Ovary (tissue), 7 donors: ENCODE measurements at regions not wholly inside any gene's neighbourhood (a gene's known extent, or its start where the extent isn't known, plus 50 kb on each side); places are given as distances from the start of the nearest gene placed in this dataset.

ENCODE experiments used
- DNase-seq, 5 donors: peaks; one replicate each; pipeline ENCODE4 v3.0.0-alpha.2; 2019 to 2020
- H3K27ac ChIP-seq, 2 donors: fragments of 200-600 bp; one replicate each; pipeline versions ENCODE4 v1.5.1 to v1.8.0; 2019 to 2022
- H3K27me3 ChIP-seq: fragments of 200-600 bp; one replicate; pipeline ENCODE4 v1.8.0; 2022
- H3K36me3 ChIP-seq: fragments of 200-600 bp; sonication (generic); one replicate; pipeline ENCODE4 v1.5.1; 2019
- H3K4me1 ChIP-seq: one replicate; pipeline ENCODE4 v1.8.1; 2013; ENCODE audit warnings: mild to moderate bottlenecking, moderate library complexity; ENCODE audit not compliant: insufficient read depth
- H3K4me3 ChIP-seq: fragments of 200-600 bp; sonication (generic); one replicate; pipeline ENCODE4 v1.5.1; 2017
- H3K9me3 ChIP-seq, 2 donors: fragments of 200-600 bp in 1 of 2; sonication (generic) in 1 of 2; one replicate each; pipeline versions ENCODE4 v1.5.1 to v1.8.1; 2013 to 2019; ENCODE audit warnings: mild to moderate bottlenecking in 1 of 2, moderate library complexity in 1 of 2
- CTCF ChIP-seq, 3 donors: fragments of 450-650 bp in 2 of 3; fragments of 200-600 bp in 1 of 3; IDR thresholded peaks; one replicate each; pipeline versions ENCODE4 v1.5.1 to v1.8.0; 2016 to 2022; ENCODE audit warnings: antibody characterized with exemption in 3 of 3, mild to moderate bottlenecking in 1 of 3
- EP300 ChIP-seq: sonication (generic); formaldehyde crosslinking; IDR thresholded peaks from one replicate; pipeline ENCODE4 v1.6.1; 2017; ENCODE audit warnings: antibody characterized with exemption
- POLR2A ChIP-seq: fragments of 450-650 bp; IDR thresholded peaks from one replicate; pipeline ENCODE4 v1.6.1; 2017; ENCODE audit warnings: antibody characterized with exemption, mild to moderate bottlenecking, moderate library complexity
- WGBS, 3 donors: extraction: QIAGEN DNeasy Blood & Tissue Kit in 1 of 3; methylation state at CpG; one replicate each; pipeline versions ENCODE4 v1.1.5 to v1.1.7; 2013 to 2017; 5-methylcytosine and 5-hydroxymethylcytosine counted together
- intact Hi-C, 4 donors: fragments of 100-400 bp; cut with DNase I; formaldehyde crosslinking; loops; one replicate each; pipeline versions ENCODE4 v1.11.0 to v1.15.1; 2022 to 2023
- donor health status: DM: no; HTN: no; CAD: no; lungs with moderate emphysema.
- donor health status: DM: no; HTN: no; CAD: no.
- donor health status: Bipolar disorder and iron deficiency.
- donor health status: DM: no; HTN: no; CAD: no.
- donor health status: DM: yes; HTN: yes; CAD: no.

- intact Hi-C loops: no loop called here
- Histone ChIP-seq H3K4me3 (no peak overlapping the region), H3K36me3 (no peaks in the 10 kb centered on the region), H3K27me3 (no peaks in the 10 kb centered on the region), H3K9me3 (no peaks in the 10 kb centered on the region), H3K27ac (no peak overlapping the region), H3K4me1 (peaks cover 2% of the 10 kb centered on the region)
- DNase-seq: no peak
- TF ChIP-seq EP300 (no peak), CTCF (IDR thresholded peaks at IDR 0.05) (no peak), POLR2A (no peak)
- WGBS, 3 donors: 81 to 88% (median 85%) methylated on average over 4 of the region's 4 CpGs
Observed at GRCh38 chr11:15594607-15595006, 479.9 kb downstream of the INSC start.

GRCh38 chr11:15599376-15599775, 484.7 kb downstream of the INSC start:
- DNase-seq: no peak
- intact Hi-C loops: no loop called here
- H3K36me3 ChIP-seq: no peaks in the 10 kb centered on the region
- H3K27me3 ChIP-seq: no peaks in the 10 kb centered on the region
- H3K27ac ChIP-seq: no peak overlapping the region
- no peaks in the 10 kb centered on the region for H3K9me3 ChIP-seq
- 98 to 99% (median 99%) methylated on average over 3 of the region's 3 CpGs for WGBS, 3 donors
- H3K4me3 ChIP-seq: no peak overlapping the region
- H3K4me1 ChIP-seq: peaks cover 2% of the 10 kb centered on the region
- TF ChIP-seq POLR2A: no peak
- TF ChIP-seq EP300: no peak
- TF ChIP-seq CTCF (IDR thresholded peaks at IDR 0.05): no peak

- Histone ChIP-seq H3K27ac (no peak overlapping the region), H3K27me3 (no peaks in the 10 kb centered on the region), H3K4me3 (no peak overlapping the region), H3K9me3 (no peaks in the 10 kb centered on the region), H3K4me1 (no peaks in the 10 kb centered on the region), H3K36me3 (no peaks in the 10 kb centered on the region)
- TF ChIP-seq EP300 (no peak), POLR2A (no peak), CTCF (IDR thresholded peaks at IDR 0.05) (no peak)
- no peak for DNase-seq
- WGBS, 3 donors: 80 to 85% (median 82%) methylated on average over 3 of the region's 3 CpGs
- intact Hi-C loops: no loop called here
Observed at GRCh38 chr11:15602047-15602446, 487.3 kb downstream of the INSC start.

- Histone ChIP-seq H3K4me1 (no peaks in the 10 kb centered on the region), H3K27me3 (no peaks in the 10 kb centered on the region), H3K36me3 (no peaks in the 10 kb centered on the region), H3K27ac (no peak overlapping the region), H3K9me3 (no peaks in the 10 kb centered on the region), H3K4me3 (no peak overlapping the region)
- WGBS, 3 donors: 5 to 7% (median 6%) methylated on average over 6 of the region's 6 CpGs
- TF ChIP-seq POLR2A (no peak), EP300 (no peak), CTCF (IDR thresholded peaks at IDR 0.05) (no peak)
- intact Hi-C loops: no loop called here
- DNase-seq: peak; percentile 33 to 81 (median 56)
Observed at GRCh38 chr11:15602785-15603567, 488.3 kb downstream of the INSC start.
